CD4-positive, alpha-beta T cell treated with Interleukin-2 at 100 ng/mL for 4 hours (primary cell): ENCODE measurements at regions not wholly inside any gene's neighbourhood (a gene's known extent, or its start where the extent isn't known, plus 50 kb on each side); places are given as distances from the start of the nearest gene placed in this dataset.
A peak's percentile ranks its signal among the peaks of the same experiment; 100 is the strongest.
"Not testable (repeated sequence)": the region's sequence is repeated elsewhere in the genome, so short reads cannot be mapped to it uniquely, and the experiment has no call there.

ENCODE experiments used
- DNase-seq: peaks from one replicate; pipeline ENCODE4 v3.0.0-alpha.2; 2020; ENCODE audit warnings: low spot score

- no peak for DNase-seq
These were observed 383.4 kb downstream of the MLLT3 start for GRCh38 chr9:20238921-20239320.

GRCh38 chr9:20237686-20238085 is 384.6 kb downstream of the MLLT3 start:
- no peak for DNase-seq

- no peak for DNase-seq
These were observed 385.6 kb downstream of the MLLT3 start for GRCh38 chr9:20236676-20237075.

- DNase-seq: not testable (repeated sequence)
These were observed 387.1 kb downstream of the MLLT3 start for GRCh38 chr9:20235206-20235605.

- DNase-seq: no peak
These were observed 394.2 kb downstream of the MLLT3 start for GRCh38 chr9:20228096-20228495.

GRCh38 chr9:20227166-20227874 is 395.0 kb downstream of the MLLT3 start:
- no peak for DNase-seq

GRCh38 chr9:20226345-20226744 is 396.0 kb downstream of the MLLT3 start:
- no peak for DNase-seq

GRCh38 chr9:20225826-20226225 is 396.5 kb downstream of the MLLT3 start:
- no peak for DNase-seq

GRCh38 chr9:20224756-20225155 is 397.5 kb downstream of the MLLT3 start:
- DNase-seq: no peak

GRCh38 chr9:20220286-20220685 is 402.0 kb downstream of the MLLT3 start:
- DNase-seq: no peak

GRCh38 chr9:20219437-20219836 is 402.9 kb downstream of the MLLT3 start:
- no peak for DNase-seq

GRCh38 chr9:20217596-20217995 is 404.7 kb downstream of the MLLT3 start:
- DNase-seq: no peak

GRCh38 chr9:20216438-20216837 is 405.9 kb downstream of the MLLT3 start:
- DNase-seq: no peak

- DNase-seq: no peak
These were observed 406.7 kb downstream of the MLLT3 start for GRCh38 chr9:20215552-20215951.

- no peak for DNase-seq
These were observed 409.5 kb downstream of the MLLT3 start for GRCh38 chr9:20212806-20213205.

- DNase-seq: peak; percentile 60
These were observed 412.6 kb downstream of the MLLT3 start for GRCh38 chr9:20209391-20210340.

- DNase-seq: no peak
These were observed 413.3 kb downstream of the MLLT3 start for GRCh38 chr9:20208961-20209371.

GRCh38 chr9:20208226-20208625 is 414.1 kb downstream of the MLLT3 start:
- no peak for DNase-seq

GRCh38 chr9:20207176-20207575 is 415.1 kb downstream of the MLLT3 start:
- no peak for DNase-seq

- DNase-seq: no peak
These were observed 416.5 kb downstream of the MLLT3 start for GRCh38 chr9:20205821-20206220.

- DNase-seq: no peak
These were observed 412.2 kb upstream of the SLC24A2 start for GRCh38 chr9:20200991-20201431.

- DNase-seq: no peak
These were observed 411.7 kb upstream of the SLC24A2 start for GRCh38 chr9:20200581-20200980.

GRCh38 chr9:20199111-20199510 is 410.3 kb upstream of the SLC24A2 start:
- no peak for DNase-seq
